ENCODE measurements at regions not wholly inside any gene's neighbourhood (a gene's known extent, or its start where the extent isn't known, plus 50 kb on each side); places are given as distances from the start of the nearest gene placed in this dataset.
"Not testable (repeated sequence)": the region's sequence is repeated elsewhere in the genome, so short reads cannot be mapped to it uniquely, and the experiment has no call there.

GRCh38 chr2:21754164-21754788, 630.5 kb downstream of the TDRD15 start:
- ATAC-seq (no peak), DNase-seq (ENCODE audit: low spot score in 2 of 2) (no peak)
- no peaks in the 10 kb centered on the region for H3K36me3 Mint-ChIP-seq
- H3K4me1 Mint-ChIP-seq, result no peaks in the 10 kb centered on the region
- peaks cover 22% of the 10 kb centered on the region for H3K9me3 Mint-ChIP-seq
- no peak overlapping the region for H3K27ac Mint-ChIP-seq
- H3K4me3 Mint-ChIP-seq, result no peak overlapping the region

GRCh38 chr2:21757805-21758430, 634.1 kb downstream of the TDRD15 start:
- H3K9me3 Mint-ChIP-seq, result peaks cover 27% of the 10 kb centered on the region
- H3K36me3 Mint-ChIP-seq, result no peaks in the 10 kb centered on the region
- no peaks in the 10 kb centered on the region for H3K4me1 Mint-ChIP-seq
- no peak overlapping the region for H3K27ac Mint-ChIP-seq
- DNase-seq (ENCODE audit: low spot score in 2 of 2) (no peak), ATAC-seq (no peak)
- H3K4me3 Mint-ChIP-seq, result no peak overlapping the region

- no peak overlapping the region for H3K4me3 Mint-ChIP-seq
- ATAC-seq (no peak), DNase-seq (ENCODE audit: low spot score in 2 of 2) (no peak)
- H3K27ac Mint-ChIP-seq, result no peak overlapping the region
- H3K9me3 Mint-ChIP-seq, result peaks cover 16% of the 10 kb centered on the region
- no peaks in the 10 kb centered on the region for H3K4me1 Mint-ChIP-seq
- H3K36me3 Mint-ChIP-seq, result no peaks in the 10 kb centered on the region
Observed at GRCh38 chr2:21759819-21760218, 636.1 kb downstream of the TDRD15 start.

- Mint-ChIP-seq H3K4me1 (no peaks in the 10 kb centered on the region), H3K27ac (no peak overlapping the region), H3K9me3 (peaks cover 16% of the 10 kb centered on the region), H3K36me3 (no peaks in the 10 kb centered on the region), H3K4me3 (no peak overlapping the region)
- DNase-seq (ENCODE audit: low spot score in 2 of 2) (no peak), ATAC-seq (no peak)
Observed at GRCh38 chr2:21761361-21761760, 637.6 kb downstream of the TDRD15 start.

GRCh38 chr2:21763501-21763900, 639.7 kb downstream of the TDRD15 start:
- Mint-ChIP-seq H3K36me3 (no peaks in the 10 kb centered on the region), H3K4me3 (no peak overlapping the region), H3K4me1 (no peaks in the 10 kb centered on the region), H3K9me3 (peaks cover 18% of the 10 kb centered on the region), H3K27ac (no peak overlapping the region)
- DNase-seq (ENCODE audit: low spot score in 2 of 2), result no peak
- ATAC-seq, result no peak

GRCh38 chr2:21770787-21771186, 647.0 kb downstream of the TDRD15 start:
- DNase-seq (ENCODE audit: low spot score in 2 of 2) (no peak), ATAC-seq (no peak)
- H3K27ac Mint-ChIP-seq, result no peak overlapping the region
- H3K9me3 Mint-ChIP-seq, result peaks cover 6% of the 10 kb centered on the region
- no peak overlapping the region for H3K4me3 Mint-ChIP-seq
- no peaks in the 10 kb centered on the region for H3K4me1 Mint-ChIP-seq
- no peaks in the 10 kb centered on the region for H3K36me3 Mint-ChIP-seq

GRCh38 chr2:21772624-21773023, 648.9 kb downstream of the TDRD15 start:
- no peaks in the 10 kb centered on the region for H3K4me1 Mint-ChIP-seq
- no peak overlapping the region for H3K27ac Mint-ChIP-seq
- H3K9me3 Mint-ChIP-seq, result peaks cover 4% of the 10 kb centered on the region
- ATAC-seq, result no peak
- H3K36me3 Mint-ChIP-seq, result no peaks in the 10 kb centered on the region
- DNase-seq (ENCODE audit: low spot score in 2 of 2), result no peak
- H3K4me3 Mint-ChIP-seq, result no peak overlapping the region

GRCh38 chr2:21773168-21773567, 649.4 kb downstream of the TDRD15 start:
- DNase-seq (ENCODE audit: low spot score in 2 of 2), result no peak
- no peak for ATAC-seq
- Mint-ChIP-seq H3K36me3 (no peaks in the 10 kb centered on the region), H3K27ac (no peak overlapping the region), H3K9me3 (peaks cover 3% of the 10 kb centered on the region), H3K4me3 (no peak overlapping the region), H3K4me1 (no peaks in the 10 kb centered on the region)

- Mint-ChIP-seq H3K27ac (no peak overlapping the region), H3K9me3 (peaks cover 2% of the 10 kb centered on the region), H3K4me3 (no peak overlapping the region), H3K36me3 (no peaks in the 10 kb centered on the region), H3K4me1 (no peaks in the 10 kb centered on the region)
- ATAC-seq (peak; percentile 26), DNase-seq (ENCODE audit: low spot score in 2 of 2) (no peak)
Observed at GRCh38 chr2:21774691-21775368, 651.1 kb downstream of the TDRD15 start.

GRCh38 chr2:21779786-21780185, 656.0 kb downstream of the TDRD15 start:
- DNase-seq (ENCODE audit: low spot score in 2 of 2), result no peak
- H3K27ac Mint-ChIP-seq, result no peak overlapping the region
- ATAC-seq, result no peak
- H3K9me3 Mint-ChIP-seq, result peaks cover 9% of the 10 kb centered on the region
- no peaks in the 10 kb centered on the region for H3K4me1 Mint-ChIP-seq
- no peaks in the 10 kb centered on the region for H3K36me3 Mint-ChIP-seq
- H3K4me3 Mint-ChIP-seq, result no peak overlapping the region

- Mint-ChIP-seq H3K4me3 (no peak overlapping the region), H3K9me3 (peaks cover 9% of the 10 kb centered on the region), H3K27ac (no peak overlapping the region), H3K36me3 (no peaks in the 10 kb centered on the region), H3K4me1 (no peaks in the 10 kb centered on the region)
- DNase-seq (ENCODE audit: low spot score in 2 of 2) (no peak), ATAC-seq (no peak)
Observed at GRCh38 chr2:21781962-21782361, 658.2 kb downstream of the TDRD15 start.

GRCh38 chr2:21782866-21783265, 659.1 kb downstream of the TDRD15 start:
- H3K4me1 Mint-ChIP-seq, result no peaks in the 10 kb centered on the region
- no peak overlapping the region for H3K27ac Mint-ChIP-seq
- no peaks in the 10 kb centered on the region for H3K36me3 Mint-ChIP-seq
- DNase-seq (ENCODE audit: low spot score in 2 of 2) (no peak), ATAC-seq (no peak)
- peaks cover 9% of the 10 kb centered on the region for H3K9me3 Mint-ChIP-seq
- H3K4me3 Mint-ChIP-seq, result no peak overlapping the region

GRCh38 chr2:21787941-21788340, 664.2 kb downstream of the TDRD15 start:
- H3K27ac Mint-ChIP-seq, result no peak overlapping the region
- H3K4me3 Mint-ChIP-seq, result no peak overlapping the region
- peaks cover 15% of the 10 kb centered on the region for H3K9me3 Mint-ChIP-seq
- no peaks in the 10 kb centered on the region for H3K36me3 Mint-ChIP-seq
- DNase-seq (ENCODE audit: low spot score in 2 of 2) (no peak), ATAC-seq (no peak)
- no peaks in the 10 kb centered on the region for H3K4me1 Mint-ChIP-seq

GRCh38 chr2:21790311-21790710, 666.5 kb downstream of the TDRD15 start:
- not testable (repeated sequence) for H3K27ac Mint-ChIP-seq; DNase-seq (ENCODE audit: low spot score in 2 of 2); ATAC-seq; H3K36me3 Mint-ChIP-seq; H3K4me1 Mint-ChIP-seq; H3K4me3 Mint-ChIP-seq
- H3K9me3 Mint-ChIP-seq, result peaks cover 15% of the 10 kb centered on the region

- Mint-ChIP-seq H3K9me3 (peaks cover 17% of the 10 kb centered on the region), H3K4me1 (no peaks in the 10 kb centered on the region), H3K27ac (no peak overlapping the region), H3K36me3 (no peaks in the 10 kb centered on the region), H3K4me3 (no peak overlapping the region)
- DNase-seq (ENCODE audit: low spot score in 2 of 2), result no peak
- ATAC-seq, result no peak
Observed at GRCh38 chr2:21792571-21792970, 668.8 kb downstream of the TDRD15 start.

GRCh38 chr2:21793461-21793860, 669.7 kb downstream of the TDRD15 start:
- H3K4me3 Mint-ChIP-seq, result no peak overlapping the region
- peaks cover 16% of the 10 kb centered on the region for H3K9me3 Mint-ChIP-seq
- no peak overlapping the region for H3K27ac Mint-ChIP-seq
- no peaks in the 10 kb centered on the region for H3K36me3 Mint-ChIP-seq
- DNase-seq (ENCODE audit: low spot score in 2 of 2) (no peak), ATAC-seq (no peak)
- H3K4me1 Mint-ChIP-seq, result no peaks in the 10 kb centered on the region
